Left colon (tissue), 2 donors: ENCODE measurements at regions not wholly inside any gene's neighbourhood (a gene's known extent, or its start where the extent isn't known, plus 50 kb on each side); places are given as distances from the start of the nearest gene placed in this dataset.
"Not testable (repeated sequence)": the region's sequence is repeated elsewhere in the genome, so short reads cannot be mapped to it uniquely, and the experiment has no call there.

Source experiments
- ATAC-seq: fragments of 200-7000 bp; cut with Tn5 transposase; one replicate; pipeline ENCODE4 v1.9.1; 2020; ENCODE audit warnings: mild to moderate bottlenecking, moderate library complexity
- DNase-seq, 2 donors: peaks; one replicate each; pipeline ENCODE4 v3.0.0-alpha.2; 2020
- intact Hi-C, 2 donors: fragments of 100-400 bp; cut with DNase I in 1 of 2; cut with micrococcal nuclease in 1 of 2; formaldehyde crosslinking; loops; one replicate each; pipeline versions ENCODE4 v1.11.2 to v1.14.0; 2022; cut with DNase I, micrococcal nuclease
- donor health status: DM: no; HTN: no; CAD: no.
- donor health status: DM: yes; HTN: yes; CAD: no.

- ATAC-seq (no peak), DNase-seq (no peak)
Observed at GRCh38 chr13:103957939-103958338, 891.7 kb upstream of the SLC10A2 start.

GRCh38 chr13:103953859-103954258 is 887.6 kb upstream of the SLC10A2 start:
- ATAC-seq, result no peak
- intact Hi-C loops, result no loop called here
- no peak for DNase-seq

More at GRCh38 chr13:103957939-103958338, 891.7 kb upstream of the SLC10A2 start:
- intact Hi-C loops, result no loop called here

- intact Hi-C loops, result no loop called here
- no peak for ATAC-seq
Observed at GRCh38 chr13:103952183-103952582, 886.0 kb upstream of the SLC10A2 start.

GRCh38 chr13:103948426-103948825 is 882.2 kb upstream of the SLC10A2 start:
- ATAC-seq (no peak), DNase-seq (no peak)
- intact Hi-C loops, result no loop called here

More at GRCh38 chr13:103952183-103952582, 886.0 kb upstream of the SLC10A2 start:
- DNase-seq, result no peak

GRCh38 chr13:103945836-103946235 is 879.6 kb upstream of the SLC10A2 start:
- DNase-seq (no peak), ATAC-seq (no peak)
- intact Hi-C loops, result no loop called here

GRCh38 chr13:103941506-103942140 is 875.4 kb upstream of the SLC10A2 start:
- intact Hi-C loops, result no loop called here
- no peak for ATAC-seq

GRCh38 chr13:103935117-103935516 is 868.9 kb upstream of the SLC10A2 start:
- intact Hi-C loops, result no loop called here
- ATAC-seq (no peak), DNase-seq (no peak)

More at GRCh38 chr13:103941506-103942140, 875.4 kb upstream of the SLC10A2 start:
- no peak for DNase-seq

- no peak for DNase-seq
- intact Hi-C loops, result no loop called here
- no peak for ATAC-seq
Observed at GRCh38 chr13:103931885-103932284, 865.7 kb upstream of the SLC10A2 start.

GRCh38 chr13:103931331-103931845 is 865.2 kb upstream of the SLC10A2 start:
- ATAC-seq, result no peak
- no peak for DNase-seq
- intact Hi-C loops, result no loop called here

GRCh38 chr13:103926118-103926517 is 859.9 kb upstream of the SLC10A2 start:
- intact Hi-C loops, result no loop called here
- DNase-seq (no peak), ATAC-seq (no peak)

- no peak for ATAC-seq
- intact Hi-C loops, result no loop called here
- DNase-seq, result no peak
Observed at GRCh38 chr13:103908911-103909310, 842.7 kb upstream of the SLC10A2 start.

GRCh38 chr13:103908274-103908673 is 842.1 kb upstream of the SLC10A2 start:
- intact Hi-C loops, result no loop called here
- DNase-seq, result no peak
- no peak for ATAC-seq

GRCh38 chr13:103903790-103904189 is 837.6 kb upstream of the SLC10A2 start:
- intact Hi-C loops, result no loop called here
- no peak for DNase-seq
- ATAC-seq, result no peak

GRCh38 chr13:103898481-103898880 is 832.3 kb upstream of the SLC10A2 start:
- DNase-seq (no peak), ATAC-seq (no peak)
- intact Hi-C loops, result no loop called here

- DNase-seq (no peak), ATAC-seq (no peak)
- intact Hi-C loops, result no loop called here
Observed at GRCh38 chr13:103895835-103896531, 829.8 kb upstream of the SLC10A2 start.

GRCh38 chr13:103894626-103895025 is 828.4 kb upstream of the SLC10A2 start:
- ATAC-seq, result no peak
- no peak for DNase-seq
- intact Hi-C loops, result no loop called here

GRCh38 chr13:103884101-103884723 is 818.0 kb upstream of the SLC10A2 start:
- DNase-seq (no peak), ATAC-seq (no peak)
- intact Hi-C loops, result no loop called here

GRCh38 chr13:103883698-103884097 is 817.5 kb upstream of the SLC10A2 start:
- DNase-seq, result no peak
- intact Hi-C loops, result no loop called here
- no peak for ATAC-seq

- peak; percentile 60 for ATAC-seq
- DNase-seq, result peak; percentile 32 to 45
- intact Hi-C loops, result no loop called here
Observed at GRCh38 chr13:103883164-103883563, 816.9 kb upstream of the SLC10A2 start.

- intact Hi-C loops, DNase-seq, ATAC-seq: not testable (repeated sequence)
Observed at GRCh38 chr13:103880146-103880545, 813.9 kb upstream of the SLC10A2 start.
